ENCODE measurements at regions not wholly inside any gene's neighbourhood (a gene's known extent, or its start where the extent isn't known, plus 50 kb on each side); places are given as distances from the start of the nearest gene placed in this dataset.

DNA sequence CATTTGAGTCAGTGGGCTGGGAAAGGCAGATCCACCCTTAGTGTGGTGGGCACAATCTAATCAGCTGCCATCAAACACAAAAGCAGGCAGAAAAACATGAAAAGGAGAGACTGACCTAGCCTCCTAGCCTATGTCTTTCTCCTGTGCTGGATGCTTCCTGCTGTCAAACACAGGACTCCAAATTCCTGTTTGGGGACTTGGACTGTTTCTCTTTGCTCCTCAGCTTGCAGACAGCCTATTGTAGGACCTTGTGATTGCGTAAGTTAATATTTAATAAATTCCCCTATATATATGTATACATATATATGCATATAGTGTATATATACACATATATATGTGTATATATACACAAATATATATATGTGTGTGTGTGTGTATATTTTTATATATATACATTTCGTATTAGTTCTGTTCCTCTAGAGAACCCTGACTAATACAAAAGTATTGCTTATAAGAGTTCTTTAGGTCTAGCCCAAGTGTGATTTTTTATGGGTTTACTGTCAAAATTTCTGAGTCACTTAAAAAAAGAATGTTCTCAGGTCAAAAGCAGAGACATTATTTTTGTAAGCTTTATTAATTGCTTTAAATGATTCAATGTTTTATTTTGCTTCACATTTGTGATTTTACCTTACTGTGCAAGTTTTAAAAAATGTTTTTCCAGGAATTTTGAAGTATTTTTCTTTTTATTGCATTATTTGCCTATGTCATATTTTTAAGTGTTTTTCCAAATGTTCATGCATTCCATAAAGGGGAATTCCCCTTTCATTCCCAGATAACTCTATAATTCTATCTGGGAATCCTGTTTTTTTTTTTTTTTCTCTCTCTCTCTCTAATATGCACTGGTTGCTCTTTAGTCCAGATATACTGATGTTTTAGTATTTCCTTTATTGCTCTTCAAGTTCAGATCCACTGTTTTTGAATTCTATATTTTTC is 92.1 kb upstream of the ADAMTS5 start:
- H3K36me3 Mint-ChIP-seq (ENCODE audit: low read depth), result peaks cover 1% of the 10 kb centered on the region
- no peak overlapping the region for H3K27ac Mint-ChIP-seq
- CTCF ChIA-PET, result no interaction called here
- peaks cover 2% of the 10 kb centered on the region for H3K27me3 Mint-ChIP-seq (ENCODE audit: low read depth)
- no peaks in the 10 kb centered on the region for H3K4me1 Mint-ChIP-seq (ENCODE audit: low read depth)
- H3K4me3 Mint-ChIP-seq, result no peak overlapping the region
- H3K9me3 Mint-ChIP-seq, result peaks cover 9% of the 10 kb centered on the region
- DNase-seq, result no peak
- intact Hi-C loops (cut with micrococcal nuclease), result no loop called here

- intact Hi-C loops (cut with micrococcal nuclease), result no loop called here
- CTCF ChIA-PET, result no interaction called here
- peaks cover under 1% of the 10 kb centered on the region for H3K36me3 Mint-ChIP-seq (ENCODE audit: low read depth)
- no peaks in the 10 kb centered on the region for H3K4me1 Mint-ChIP-seq (ENCODE audit: low read depth)
- no peak for DNase-seq
- H3K4me3 Mint-ChIP-seq, result no peak overlapping the region
- peaks cover 5% of the 10 kb centered on the region for H3K9me3 Mint-ChIP-seq
- H3K27me3 Mint-ChIP-seq (ENCODE audit: low read depth), result no peaks in the 10 kb centered on the region
- no peak overlapping the region for H3K27ac Mint-ChIP-seq
Observed at GRCh38 chr21:27057997-27058396, 91.1 kb upstream of the ADAMTS5 start.

- DNase-seq, result no peak
- Mint-ChIP-seq H3K4me3 (no peak overlapping the region), H3K9me3 (peaks cover 3% of the 10 kb centered on the region), H3K36me3 (ENCODE audit: low read depth) (no peaks in the 10 kb centered on the region), H3K4me1 (ENCODE audit: low read depth) (no peaks in the 10 kb centered on the region), H3K27me3 (ENCODE audit: low read depth) (no peaks in the 10 kb centered on the region), H3K27ac (no peak overlapping the region)
- CTCF ChIA-PET, result no interaction called here
- intact Hi-C loops (cut with micrococcal nuclease), result no loop called here
Observed at GRCh38 chr21:27047658-27048314, 80.9 kb upstream of the ADAMTS5 start.

DNA sequence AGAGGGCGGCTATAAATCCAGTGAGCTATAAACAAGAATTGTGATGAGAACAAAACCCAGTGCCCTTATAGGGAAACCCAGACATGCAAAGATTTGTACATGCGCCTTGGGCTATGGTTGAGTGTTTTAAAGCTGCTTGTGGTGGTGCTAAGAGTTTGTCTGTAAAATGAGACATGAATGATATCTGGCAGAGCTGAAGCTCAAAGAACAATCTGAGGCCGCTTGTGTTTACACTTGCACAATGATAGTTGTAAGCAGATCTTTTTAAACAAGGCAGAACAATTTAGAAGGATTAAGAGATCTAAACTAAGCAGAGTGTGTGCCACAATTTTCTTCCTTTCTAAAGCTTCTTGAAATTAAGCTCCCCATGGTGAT is 80.4 kb upstream of the ADAMTS5 start:
- intact Hi-C loops (cut with micrococcal nuclease), result no loop called here
- H3K4me3 Mint-ChIP-seq, result no peak overlapping the region

GRCh38 chr21:27045281-27045985 is 78.5 kb upstream of the ADAMTS5 start:
- no peaks in the 10 kb centered on the region for H3K4me1 Mint-ChIP-seq (ENCODE audit: low read depth)
- CTCF ChIA-PET, result no interaction called here
- intact Hi-C loops (cut with micrococcal nuclease), result no loop called here

More for the DNA sequence above, 80.4 kb upstream of the ADAMTS5 start:
- Mint-ChIP-seq H3K4me1 (ENCODE audit: low read depth) (no peaks in the 10 kb centered on the region), H3K36me3 (ENCODE audit: low read depth) (no peaks in the 10 kb centered on the region), H3K27ac (no peak overlapping the region), H3K9me3 (peaks cover 3% of the 10 kb centered on the region), H3K27me3 (ENCODE audit: low read depth) (no peaks in the 10 kb centered on the region)
- CTCF ChIA-PET, result no interaction called here
- no peak for DNase-seq

DNA sequence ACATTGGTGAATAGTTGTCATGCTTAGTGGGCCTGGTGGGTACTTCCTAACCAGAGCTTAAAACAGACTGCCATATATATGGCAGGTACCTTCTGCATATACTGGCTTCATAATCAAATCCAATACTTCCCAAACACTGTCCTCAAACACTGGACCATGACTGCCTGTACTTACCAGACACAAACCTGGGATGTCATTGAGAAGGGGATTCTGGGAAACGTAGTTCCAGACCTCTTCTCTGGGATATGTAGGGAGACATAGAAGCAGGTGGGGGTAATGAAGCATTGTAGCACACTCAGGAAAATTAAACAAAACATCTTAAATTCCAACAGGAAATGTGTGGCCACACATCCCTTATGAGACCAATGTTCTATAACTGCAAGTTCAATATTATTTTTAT is 76.5 kb upstream of the ADAMTS5 start:
- Mint-ChIP-seq H3K4me1 (ENCODE audit: low read depth) (no peaks in the 10 kb centered on the region), H3K9me3 (no peaks in the 10 kb centered on the region), H3K36me3 (ENCODE audit: low read depth) (no peaks in the 10 kb centered on the region), H3K27me3 (ENCODE audit: low read depth) (no peaks in the 10 kb centered on the region), H3K4me3 (no peak overlapping the region), H3K27ac (no peak overlapping the region)
- CTCF ChIA-PET, result no interaction called here
- intact Hi-C loops (cut with micrococcal nuclease), result no loop called here
- DNase-seq, result no peak

More at GRCh38 chr21:27045281-27045985, 78.5 kb upstream of the ADAMTS5 start:
- H3K9me3 Mint-ChIP-seq, result peaks cover 3% of the 10 kb centered on the region
- H3K4me3 Mint-ChIP-seq, result no peak overlapping the region
- no peak for DNase-seq
- H3K36me3 Mint-ChIP-seq (ENCODE audit: low read depth), result no peaks in the 10 kb centered on the region
- no peaks in the 10 kb centered on the region for H3K27me3 Mint-ChIP-seq (ENCODE audit: low read depth)
- no peak overlapping the region for H3K27ac Mint-ChIP-seq

DNA sequence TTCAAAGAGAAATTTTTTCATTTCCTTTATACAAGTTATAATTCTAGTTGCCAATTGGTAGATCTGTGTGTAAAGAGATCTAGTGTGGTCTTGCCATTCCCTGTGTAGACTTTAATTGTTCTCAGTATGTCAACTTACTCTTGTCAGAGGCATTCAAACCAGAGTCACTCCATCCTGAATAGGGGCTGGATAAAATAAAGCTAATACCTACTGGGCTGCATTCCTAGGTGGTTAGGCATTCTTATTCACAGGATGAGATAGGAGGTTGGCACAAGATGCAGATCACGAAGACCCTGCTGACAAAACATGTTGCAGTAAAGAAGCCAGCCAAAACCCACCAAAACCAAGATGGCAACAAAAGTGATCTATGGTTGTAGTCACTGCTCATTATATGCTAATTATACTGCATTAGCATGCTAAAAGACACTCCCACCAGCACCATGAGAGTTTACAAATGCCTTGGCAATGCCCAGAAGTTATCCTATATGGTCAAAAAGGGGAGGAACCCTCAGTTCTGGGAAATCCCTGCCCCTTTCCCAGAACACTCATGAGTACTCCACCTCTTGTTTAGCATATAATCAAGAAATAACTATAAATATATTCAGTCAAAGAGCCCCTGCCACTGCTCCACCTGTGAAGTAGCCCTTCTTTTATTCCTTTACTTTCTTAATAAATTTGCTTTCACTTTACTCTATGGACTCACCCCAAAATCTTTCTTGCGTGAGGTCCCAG is 74.0 kb upstream of the ADAMTS5 start:
- H3K36me3 Mint-ChIP-seq (ENCODE audit: low read depth), result no peaks in the 10 kb centered on the region
- no peaks in the 10 kb centered on the region for H3K27me3 Mint-ChIP-seq (ENCODE audit: low read depth)
- H3K27ac Mint-ChIP-seq, result no peak overlapping the region
- no peaks in the 10 kb centered on the region for H3K4me1 Mint-ChIP-seq (ENCODE audit: low read depth)
- CTCF ChIA-PET, result no interaction called here
- intact Hi-C loops (cut with micrococcal nuclease), result no loop called here
- no peak overlapping the region for H3K4me3 Mint-ChIP-seq
- DNase-seq, result no peak
- no peaks in the 10 kb centered on the region for H3K9me3 Mint-ChIP-seq

DNA sequence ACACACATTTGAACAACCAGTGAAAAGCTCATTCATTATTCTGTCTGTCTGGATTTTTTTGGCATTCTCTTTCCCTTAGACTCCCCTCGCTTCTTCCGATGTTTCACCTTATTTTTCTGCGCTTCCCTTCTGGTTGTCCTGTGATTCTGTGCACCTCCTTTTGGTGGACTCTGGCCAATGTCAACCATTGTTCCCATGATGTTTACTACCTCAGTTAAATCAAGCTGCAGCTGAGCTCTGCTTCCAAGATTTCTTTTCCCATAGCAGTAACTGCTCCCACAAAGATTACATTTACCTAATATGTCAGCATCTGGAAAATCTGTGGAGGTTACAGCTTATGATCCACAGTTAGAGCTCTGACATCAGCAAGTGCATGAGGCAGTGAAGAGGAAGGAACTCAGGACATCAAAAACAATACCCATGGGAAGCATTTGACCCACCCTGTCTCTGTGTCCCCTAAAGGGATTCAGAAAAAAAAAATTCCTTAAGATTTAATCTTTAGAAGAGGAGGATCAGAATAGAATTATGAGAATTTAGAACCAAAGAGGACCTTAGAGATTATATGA is 69.9 kb upstream of the ADAMTS5 start:
- Mint-ChIP-seq H3K36me3 (ENCODE audit: low read depth) (no peaks in the 10 kb centered on the region), H3K9me3 (no peaks in the 10 kb centered on the region), H3K4me1 (ENCODE audit: low read depth) (no peaks in the 10 kb centered on the region), H3K27ac (no peak overlapping the region), H3K4me3 (no peak overlapping the region), H3K27me3 (ENCODE audit: low read depth) (no peaks in the 10 kb centered on the region)
- DNase-seq, result no peak
- CTCF ChIA-PET, result no interaction called here
- intact Hi-C loops (cut with micrococcal nuclease), result no loop called here

- CTCF ChIA-PET, result no interaction called here
- Mint-ChIP-seq H3K9me3 (no peaks in the 10 kb centered on the region), H3K36me3 (ENCODE audit: low read depth) (no peaks in the 10 kb centered on the region), H3K27ac (no peak overlapping the region), H3K4me1 (ENCODE audit: low read depth) (no peaks in the 10 kb centered on the region), H3K4me3 (no peak overlapping the region), H3K27me3 (ENCODE audit: low read depth) (no peaks in the 10 kb centered on the region)
- intact Hi-C loops (cut with micrococcal nuclease), result no loop called here
- DNase-seq, result no peak
Observed at GRCh38 chr21:27035791-27036190, 68.9 kb upstream of the ADAMTS5 start.

DNA sequence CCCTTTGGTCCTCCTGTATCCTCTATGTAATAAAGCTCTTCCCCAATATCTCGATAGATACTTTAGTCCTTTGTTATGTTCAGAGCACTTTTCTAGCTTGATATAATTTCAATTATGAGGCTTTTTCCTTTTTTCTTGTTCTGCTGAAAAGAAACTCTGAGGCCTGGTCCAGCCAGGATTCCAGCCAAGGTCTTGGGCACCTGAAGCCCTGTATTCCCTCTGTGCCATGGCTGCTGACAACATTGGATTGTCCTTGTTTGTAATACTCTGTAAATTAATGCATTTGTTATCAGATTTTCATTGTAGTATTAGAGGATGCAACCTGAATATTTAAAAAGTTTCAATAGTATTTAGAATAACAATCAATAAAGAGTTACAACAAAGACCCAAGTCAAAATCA is 67.9 kb upstream of the ADAMTS5 start:
- H3K4me3 Mint-ChIP-seq, result no peak overlapping the region
- intact Hi-C loops (cut with micrococcal nuclease), result no loop called here
- no peak for DNase-seq
- no peaks in the 10 kb centered on the region for H3K9me3 Mint-ChIP-seq
- no peaks in the 10 kb centered on the region for H3K27me3 Mint-ChIP-seq (ENCODE audit: low read depth)
- H3K27ac Mint-ChIP-seq, result no peak overlapping the region
- CTCF ChIA-PET, result no interaction called here
- H3K36me3 Mint-ChIP-seq (ENCODE audit: low read depth), result no peaks in the 10 kb centered on the region
- no peaks in the 10 kb centered on the region for H3K4me1 Mint-ChIP-seq (ENCODE audit: low read depth)

DNA sequence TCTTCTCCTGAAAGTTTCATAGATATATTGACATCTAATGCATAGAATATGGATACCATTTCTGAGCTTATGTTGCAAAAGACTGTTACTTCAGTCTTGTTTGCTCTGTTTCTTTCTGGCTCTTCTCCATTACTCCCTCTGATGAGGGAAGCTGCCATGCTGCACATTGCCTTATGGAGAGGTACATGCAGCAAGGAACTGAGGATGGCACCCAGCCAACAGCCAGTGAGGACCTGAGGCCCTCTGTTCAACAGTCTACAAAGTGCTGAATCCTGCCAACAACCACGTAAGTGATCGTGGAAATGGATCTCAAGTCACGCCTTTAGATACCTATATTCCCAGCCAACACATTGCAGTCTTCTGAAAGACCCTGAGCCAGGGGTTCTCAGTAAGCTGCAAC is 66.6 kb upstream of the ADAMTS5 start:
- H3K9me3 Mint-ChIP-seq, result peaks cover 2% of the 10 kb centered on the region
- CTCF ChIA-PET, result no interaction called here
- no peak for DNase-seq
- H3K36me3 Mint-ChIP-seq (ENCODE audit: low read depth), result no peaks in the 10 kb centered on the region
- no peak overlapping the region for H3K27ac Mint-ChIP-seq
- no peaks in the 10 kb centered on the region for H3K27me3 Mint-ChIP-seq (ENCODE audit: low read depth)
- no peak overlapping the region for H3K4me3 Mint-ChIP-seq
- intact Hi-C loops (cut with micrococcal nuclease), result no loop called here
- H3K4me1 Mint-ChIP-seq (ENCODE audit: low read depth), result no peaks in the 10 kb centered on the region

DNA sequence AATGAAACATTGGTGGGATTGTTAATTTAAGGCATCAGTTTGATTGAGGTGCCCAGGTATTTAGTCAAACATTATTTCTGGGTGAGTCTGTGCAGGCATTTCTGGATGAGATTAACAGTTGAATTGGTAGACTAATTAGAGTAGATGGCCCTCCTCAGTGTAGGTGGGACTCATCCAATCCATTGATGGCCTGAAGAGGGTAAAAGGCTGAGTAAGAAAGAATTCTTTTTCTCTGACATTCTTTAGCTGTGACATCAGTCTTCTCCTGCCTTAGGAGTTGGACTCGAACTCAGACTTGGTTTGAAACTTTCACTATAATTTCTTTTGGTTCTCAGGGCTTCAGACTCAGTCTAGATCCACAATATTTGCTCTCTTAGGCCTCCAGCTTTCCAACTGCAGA is 59.6 kb upstream of the ADAMTS5 start:
- H3K9me3 Mint-ChIP-seq, result peaks cover 2% of the 10 kb centered on the region

More for the DNA sequence above, 59.6 kb upstream of the ADAMTS5 start:
- no peaks in the 10 kb centered on the region for H3K4me1 Mint-ChIP-seq (ENCODE audit: low read depth)
- peaks cover 3% of the 10 kb centered on the region for H3K27me3 Mint-ChIP-seq (ENCODE audit: low read depth)
- no peak overlapping the region for H3K27ac Mint-ChIP-seq
- no peaks in the 10 kb centered on the region for H3K36me3 Mint-ChIP-seq (ENCODE audit: low read depth)
- intact Hi-C loops (cut with micrococcal nuclease), result no loop called here
- no peak overlapping the region for H3K4me3 Mint-ChIP-seq
- CTCF ChIA-PET, result no interaction called here
- DNase-seq, result no peak

Data from activated naive CD4-positive, alpha-beta T cell treated with anti-CD3 and anti-CD28 coated beads for 36 hours (primary cell).